GM19043 (cell line): ENCODE measurements at regions not wholly inside any gene's neighbourhood (a gene's known extent, or its start where the extent isn't known, plus 50 kb on each side); places are given as distances from the start of the nearest gene placed in this dataset.
"Not testable (repeated sequence)": the region's sequence is repeated elsewhere in the genome, so short reads cannot be mapped to it uniquely, and the experiment has no call there.

Experiments
- ATAC-seq: cut with Tn5 transposase; IDR thresholded peaks from one replicate; pipeline ENCODE4 v1.9.1; 2021; ENCODE audit warnings: low read depth; ENCODE audit not compliant: unreplicated experiment

GRCh38 chr6:74343804-74344203 lies 647.8 kb downstream of the CD109 start:
- no peak for ATAC-seq

- ATAC-seq: not testable (repeated sequence)
These were observed 647.3 kb downstream of the CD109 start for GRCh38 chr6:74343321-74343720.

- no peak for ATAC-seq
These were observed 638.7 kb downstream of the CD109 start for GRCh38 chr6:74334722-74335121.

- no peak for ATAC-seq
These were observed 637.4 kb downstream of the CD109 start for GRCh38 chr6:74333406-74333805.

GRCh38 chr6:74320715-74321114 lies 624.7 kb downstream of the CD109 start:
- no peak for ATAC-seq

GRCh38 chr6:74320074-74320473 lies 624.1 kb downstream of the CD109 start:
- no peak for ATAC-seq

- ATAC-seq: no peak
These were observed 623.3 kb downstream of the CD109 start for GRCh38 chr6:74319292-74319691.

- no peak for ATAC-seq
These were observed 622.7 kb downstream of the CD109 start for GRCh38 chr6:74318738-74319137.

- no peak for ATAC-seq
These were observed 616.1 kb downstream of the CD109 start for GRCh38 chr6:74312081-74312480.

- no peak for ATAC-seq
These were observed 615.4 kb downstream of the CD109 start for GRCh38 chr6:74311431-74311830.

- no peak for ATAC-seq
These were observed 593.9 kb downstream of the CD109 start for GRCh38 chr6:74289884-74290283.

GRCh38 chr6:74287932-74288331 lies 591.9 kb downstream of the CD109 start:
- no peak for ATAC-seq

- ATAC-seq: no peak
These were observed 591.4 kb downstream of the CD109 start for GRCh38 chr6:74287441-74287840.

- ATAC-seq: no peak
These were observed 588.3 kb downstream of the CD109 start for GRCh38 chr6:74284284-74284683.

- no peak for ATAC-seq
These were observed 587.5 kb downstream of the CD109 start for GRCh38 chr6:74283532-74283931.

GRCh38 chr6:74282143-74282689 lies 586.2 kb downstream of the CD109 start:
- no peak for ATAC-seq

- ATAC-seq: no peak
These were observed 584.2 kb downstream of the CD109 start for GRCh38 chr6:74280130-74280692.

- ATAC-seq: no peak
These were observed 581.8 kb downstream of the CD109 start for GRCh38 chr6:74277777-74278186.

GRCh38 chr6:74273541-74273940 lies 577.5 kb downstream of the CD109 start:
- ATAC-seq: no peak

GRCh38 chr6:74269600-74269858 lies 573.5 kb downstream of the CD109 start:
- ATAC-seq: no peak

GRCh38 chr6:74268815-74269599 lies 573.0 kb downstream of the CD109 start:
- ATAC-seq: no peak

GRCh38 chr6:74259981-74260380 lies 564.0 kb downstream of the CD109 start:
- ATAC-seq: no peak
